Fibroblast of the aortic adventitia (primary cell): ENCODE measurements at regions not wholly inside any gene's neighbourhood (a gene's known extent, or its start where the extent isn't known, plus 50 kb on each side); places are given as distances from the start of the nearest gene placed in this dataset.

Experiments
- DNase-seq: peaks from one replicate; pipeline ENCODE4 v3.0.0-alpha.2; 2010; ENCODE audit warnings: low read depth
- H3K4me3 ChIP-seq: 2 replicates; pipeline ENCODE4 v1.5.1; 2011; ENCODE audit warnings: low read depth, mild to moderate bottlenecking, control low read depth, low read length, moderate library complexity
- TF ChIP-seq, protein P1 (sequence below): IDR thresholded peaks from 2 replicates; pipeline ENCODE4 v1.5.1; 2011; ENCODE audit warnings: mild to moderate bottlenecking, low read length, control low read depth, inconsistent platforms; ENCODE audit not compliant: insufficient read depth

DNA sequence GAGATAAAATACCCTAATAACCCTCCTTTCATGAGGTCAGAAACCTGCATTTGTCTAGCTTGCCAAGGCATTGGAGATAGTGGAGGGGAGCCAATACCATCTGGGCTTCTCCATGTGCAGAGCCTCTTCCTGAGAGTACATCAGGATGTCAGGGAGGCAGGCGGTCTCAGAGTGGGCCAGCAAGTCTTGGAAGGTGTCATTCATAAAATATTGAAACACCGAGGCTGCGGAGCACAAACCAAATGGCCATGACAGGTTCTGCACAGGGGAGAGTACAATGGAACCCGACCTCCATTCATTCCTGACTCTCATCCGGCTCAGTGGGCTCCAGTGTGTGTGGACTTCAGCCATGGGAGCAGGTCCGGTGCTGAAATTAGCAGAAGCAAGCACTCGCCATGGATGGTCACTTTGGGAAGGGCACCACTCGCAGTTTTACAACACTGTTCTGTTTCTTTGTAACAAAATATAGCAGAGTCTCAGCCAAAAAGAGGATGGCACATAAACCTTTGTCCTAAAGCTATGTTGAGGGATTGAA, 446.6 kb downstream of the SIPA1L2 start:
- TF ChIP-seq, protein P1, sequence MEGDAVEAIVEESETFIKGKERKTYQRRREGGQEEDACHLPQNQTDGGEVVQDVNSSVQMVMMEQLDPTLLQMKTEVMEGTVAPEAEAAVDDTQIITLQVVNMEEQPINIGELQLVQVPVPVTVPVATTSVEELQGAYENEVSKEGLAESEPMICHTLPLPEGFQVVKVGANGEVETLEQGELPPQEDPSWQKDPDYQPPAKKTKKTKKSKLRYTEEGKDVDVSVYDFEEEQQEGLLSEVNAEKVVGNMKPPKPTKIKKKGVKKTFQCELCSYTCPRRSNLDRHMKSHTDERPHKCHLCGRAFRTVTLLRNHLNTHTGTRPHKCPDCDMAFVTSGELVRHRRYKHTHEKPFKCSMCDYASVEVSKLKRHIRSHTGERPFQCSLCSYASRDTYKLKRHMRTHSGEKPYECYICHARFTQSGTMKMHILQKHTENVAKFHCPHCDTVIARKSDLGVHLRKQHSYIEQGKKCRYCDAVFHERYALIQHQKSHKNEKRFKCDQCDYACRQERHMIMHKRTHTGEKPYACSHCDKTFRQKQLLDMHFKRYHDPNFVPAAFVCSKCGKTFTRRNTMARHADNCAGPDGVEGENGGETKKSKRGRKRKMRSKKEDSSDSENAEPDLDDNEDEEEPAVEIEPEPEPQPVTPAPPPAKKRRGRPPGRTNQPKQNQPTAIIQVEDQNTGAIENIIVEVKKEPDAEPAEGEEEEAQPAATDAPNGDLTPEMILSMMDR: no peak
- H3K4me3 ChIP-seq: no peak overlapping the region
- no peak for DNase-seq

DNA sequence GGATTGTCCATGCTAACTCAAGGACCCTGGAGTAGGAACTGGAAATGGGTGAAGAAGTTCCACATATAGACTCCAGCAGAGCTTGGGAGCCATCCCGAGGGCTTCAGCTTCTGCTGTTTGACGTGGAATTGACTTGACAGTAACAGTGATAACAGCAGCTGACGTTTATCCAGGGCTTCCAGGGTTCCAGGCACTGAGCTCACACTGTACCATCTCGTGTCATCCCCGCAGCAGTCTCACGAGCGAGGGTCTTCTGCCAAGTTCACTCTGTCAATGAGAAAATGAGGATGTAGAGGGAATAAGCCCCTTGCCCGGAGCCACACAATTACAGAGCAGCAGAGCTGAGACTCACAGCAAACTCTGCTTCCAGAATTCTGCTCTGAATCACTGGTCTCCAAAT, 447.7 kb downstream of the SIPA1L2 start:
- TF ChIP-seq, protein P1: no peak
- no peak overlapping the region for H3K4me3 ChIP-seq
- no peak for DNase-seq

DNA sequence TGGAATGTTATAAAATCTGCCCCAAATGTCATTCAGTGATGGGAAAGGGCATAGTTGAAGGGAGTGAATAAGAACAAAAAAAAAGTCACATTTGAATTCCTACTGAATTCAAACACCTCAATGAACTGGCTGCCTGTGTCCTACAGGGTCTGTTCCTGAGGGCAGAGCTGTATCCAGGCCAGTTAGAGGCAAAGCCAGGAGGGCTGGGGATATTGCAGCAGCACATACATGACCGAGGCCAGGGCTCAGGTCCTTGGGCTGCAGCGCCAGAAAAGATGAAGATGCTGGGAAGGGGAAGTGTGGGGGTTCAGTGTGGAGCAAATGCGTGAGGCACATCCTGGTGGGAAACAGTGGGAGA, 449.2 kb downstream of the SIPA1L2 start:
- TF ChIP-seq, protein P1: no peak
- H3K4me3 ChIP-seq: no peak overlapping the region
- no peak for DNase-seq

DNA sequence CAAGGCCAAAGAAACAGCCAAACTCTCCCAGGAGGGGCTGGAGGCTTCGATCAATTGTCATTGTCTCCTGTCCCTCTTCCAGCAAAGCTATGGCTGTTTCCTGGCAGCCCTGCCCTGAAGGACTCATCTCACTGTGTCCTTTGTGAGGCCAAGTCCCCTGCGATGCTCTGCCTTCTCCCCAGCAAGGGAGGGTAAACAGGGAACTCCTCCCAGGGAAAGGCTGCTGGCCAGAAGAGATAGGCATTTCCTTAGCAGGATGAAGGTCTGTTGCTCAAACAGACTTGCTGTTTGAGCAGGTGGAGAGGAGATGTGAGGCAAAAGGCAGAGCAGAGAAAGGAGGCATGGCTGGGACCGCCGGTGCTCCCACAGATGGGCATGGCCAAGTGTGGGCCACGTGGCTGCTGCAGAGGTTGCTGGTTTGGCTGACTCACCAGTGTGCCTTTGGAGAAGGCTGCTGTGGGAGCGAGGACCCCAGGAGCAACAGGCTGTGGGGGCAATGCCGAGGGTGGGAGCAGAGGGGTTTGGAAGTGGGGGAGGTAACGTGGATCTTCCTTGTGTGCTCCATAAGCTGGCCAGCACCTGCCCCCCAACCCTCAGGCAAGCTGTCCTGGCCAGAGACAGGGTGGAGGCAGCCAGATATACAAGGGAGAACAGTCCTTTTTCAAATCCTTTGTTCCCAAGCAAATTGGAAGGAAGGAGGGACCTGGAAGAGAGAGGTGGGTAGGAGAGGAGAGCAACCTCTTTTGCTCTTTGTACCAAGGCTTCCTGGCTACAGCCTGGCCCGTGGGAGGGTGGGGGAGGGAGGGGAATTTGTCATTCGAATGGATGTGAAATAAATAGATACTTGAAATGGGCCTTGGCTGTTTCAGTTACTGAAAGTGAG, 449.8 kb downstream of the SIPA1L2 start:
- TF ChIP-seq, protein P1: no peak
- DNase-seq: no peak
- no peak overlapping the region for H3K4me3 ChIP-seq

DNA sequence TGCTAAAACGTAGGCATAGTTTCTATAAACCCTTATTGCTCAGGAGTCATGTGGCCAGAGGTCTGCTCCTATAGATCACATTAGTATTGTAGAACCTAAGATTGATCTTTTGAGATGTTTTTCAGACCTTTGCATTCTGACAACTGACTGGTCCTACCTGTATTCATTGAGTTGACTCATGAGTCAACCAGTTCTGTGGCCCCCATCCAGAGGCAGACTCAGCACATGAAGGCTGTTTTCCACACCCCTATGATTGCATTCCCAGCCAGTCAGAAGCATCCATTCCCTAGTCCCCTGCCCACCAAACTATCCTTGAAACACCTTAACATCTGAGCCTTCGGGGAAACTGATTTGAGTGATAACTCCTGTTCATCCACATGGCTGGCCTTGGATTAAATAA, 451.7 kb downstream of the SIPA1L2 start:
- no peak for DNase-seq
- H3K4me3 ChIP-seq: no peak overlapping the region
- TF ChIP-seq, protein P1: no peak

DNA sequence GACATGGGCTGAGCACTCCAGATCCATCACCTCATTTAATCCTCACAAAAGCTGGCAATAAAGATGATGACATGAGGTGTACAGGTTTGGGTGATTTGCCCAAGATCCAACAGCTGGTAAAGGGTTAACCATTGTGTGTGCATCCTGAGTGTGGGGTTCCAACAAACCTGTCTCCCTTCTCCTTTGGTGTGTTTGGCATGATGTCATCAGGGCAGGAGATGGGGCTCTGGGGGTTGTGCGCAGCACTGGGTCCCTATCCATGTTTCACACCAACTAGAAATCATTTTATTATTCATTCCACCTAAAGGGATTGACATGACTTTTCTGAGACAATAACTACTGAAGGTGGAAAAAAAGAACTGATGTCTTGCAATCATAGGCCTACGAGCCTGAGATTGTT, 452.5 kb downstream of the SIPA1L2 start:
- no peak overlapping the region for H3K4me3 ChIP-seq
- TF ChIP-seq, protein P1: no peak
- no peak for DNase-seq
